Upper lobe of right lung (tissue), 1 donor: ENCODE measurements at regions not wholly inside any gene's neighbourhood (a gene's known extent, or its start where the extent isn't known, plus 50 kb on each side); places are given as distances from the start of the nearest gene placed in this dataset.

ENCODE experiments used
- ATAC-seq: fragments of 200-7000 bp; cut with Tn5 transposase; one replicate; pipeline ENCODE4 v1.9.1; 2020; ENCODE audit warnings: mild to moderate bottlenecking, moderate library complexity
- DNase-seq: peaks from one replicate; pipeline ENCODE4 v3.0.0-alpha.2; 2020
- H3K27ac ChIP-seq: fragments of 200-600 bp; one replicate; pipeline ENCODE4 v1.8.0; 2022
- H3K27me3 ChIP-seq: fragments of 200-600 bp; one replicate; pipeline ENCODE4 v1.8.0; 2022; ENCODE audit warnings: mild to moderate bottlenecking
- H3K36me3 ChIP-seq: fragments of 200-600 bp; one replicate; pipeline ENCODE4 v1.8.0; 2022
- H3K4me1 ChIP-seq: fragments of 200-600 bp; one replicate; pipeline ENCODE4 v1.8.0; 2022
- H3K4me3 ChIP-seq: fragments of 200-600 bp; one replicate; pipeline ENCODE4 v1.8.0; 2022; ENCODE audit warnings: mild to moderate bottlenecking
- H3K9me3 ChIP-seq: fragments of 200-600 bp; one replicate; pipeline ENCODE4 v1.8.0; 2022
- intact Hi-C: fragments of 100-400 bp; cut with DNase I; formaldehyde crosslinking; loops from one replicate; pipeline ENCODE4 v1.11.0; 2022
- TF ChIP-seq, protein P1 (sequence below): fragments of 200-600 bp; IDR thresholded peaks from one replicate; pipeline ENCODE4 v1.8.0; 2022; ENCODE audit warnings: antibody characterized with exemption
- donor health status: DM: no; HTN: yes; CAD: no; lungs with severe emphysema.

- ATAC-seq (no peak), DNase-seq (no peak)
- no peaks in the 10 kb centered on the region for H3K36me3 ChIP-seq
- H3K4me3 ChIP-seq: no peak overlapping the region
- intact Hi-C loops: no loop called here
- H3K27ac ChIP-seq: no peak overlapping the region
- H3K27me3 ChIP-seq: no peaks in the 10 kb centered on the region
- no peaks in the 10 kb centered on the region for H3K9me3 ChIP-seq
- H3K4me1 ChIP-seq: no peaks in the 10 kb centered on the region
- TF ChIP-seq, protein P1, sequence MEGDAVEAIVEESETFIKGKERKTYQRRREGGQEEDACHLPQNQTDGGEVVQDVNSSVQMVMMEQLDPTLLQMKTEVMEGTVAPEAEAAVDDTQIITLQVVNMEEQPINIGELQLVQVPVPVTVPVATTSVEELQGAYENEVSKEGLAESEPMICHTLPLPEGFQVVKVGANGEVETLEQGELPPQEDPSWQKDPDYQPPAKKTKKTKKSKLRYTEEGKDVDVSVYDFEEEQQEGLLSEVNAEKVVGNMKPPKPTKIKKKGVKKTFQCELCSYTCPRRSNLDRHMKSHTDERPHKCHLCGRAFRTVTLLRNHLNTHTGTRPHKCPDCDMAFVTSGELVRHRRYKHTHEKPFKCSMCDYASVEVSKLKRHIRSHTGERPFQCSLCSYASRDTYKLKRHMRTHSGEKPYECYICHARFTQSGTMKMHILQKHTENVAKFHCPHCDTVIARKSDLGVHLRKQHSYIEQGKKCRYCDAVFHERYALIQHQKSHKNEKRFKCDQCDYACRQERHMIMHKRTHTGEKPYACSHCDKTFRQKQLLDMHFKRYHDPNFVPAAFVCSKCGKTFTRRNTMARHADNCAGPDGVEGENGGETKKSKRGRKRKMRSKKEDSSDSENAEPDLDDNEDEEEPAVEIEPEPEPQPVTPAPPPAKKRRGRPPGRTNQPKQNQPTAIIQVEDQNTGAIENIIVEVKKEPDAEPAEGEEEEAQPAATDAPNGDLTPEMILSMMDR: no peak
These were observed 134.5 kb downstream of the UCHL1 start for GRCh38 chr4:41391271-41391670.

DNA sequence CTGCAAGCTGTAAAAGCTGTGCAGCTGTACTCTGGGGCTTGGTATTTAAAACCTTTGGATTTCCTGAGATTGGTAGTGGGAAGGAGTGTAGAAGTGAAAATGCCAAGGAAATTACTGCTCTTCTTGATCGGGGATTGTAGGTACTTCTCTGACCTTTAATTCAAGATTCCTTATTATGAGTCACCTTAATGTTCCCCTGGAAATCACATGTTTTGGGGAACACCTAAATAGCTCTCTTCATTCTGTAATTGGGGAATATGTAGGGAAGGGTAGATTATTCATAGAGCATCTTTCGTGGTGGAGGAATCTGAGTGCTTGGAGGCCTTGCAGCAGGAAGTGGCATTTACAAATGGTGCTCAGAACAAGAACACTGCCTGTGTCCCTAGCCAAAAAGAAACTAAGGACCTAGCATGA is 137.8 kb downstream of the UCHL1 start:
- TF ChIP-seq, protein P1: no peak
- H3K9me3 ChIP-seq: no peaks in the 10 kb centered on the region
- ATAC-seq (no peak), DNase-seq (no peak)
- no peak overlapping the region for H3K4me3 ChIP-seq
- no peaks in the 10 kb centered on the region for H3K27me3 ChIP-seq
- H3K4me1 ChIP-seq: no peaks in the 10 kb centered on the region
- intact Hi-C loops: no loop called here
- no peaks in the 10 kb centered on the region for H3K36me3 ChIP-seq
- H3K27ac ChIP-seq: no peak overlapping the region

GRCh38 chr4:41396214-41396613 is 139.5 kb downstream of the UCHL1 start:
- DNase-seq: no peak
- no peak overlapping the region for H3K27ac ChIP-seq
- H3K9me3 ChIP-seq: no peaks in the 10 kb centered on the region
- intact Hi-C loops: no loop called here
- H3K27me3 ChIP-seq: no peaks in the 10 kb centered on the region
- TF ChIP-seq, protein P1: no peak
- peaks cover 6% of the 10 kb centered on the region for H3K4me1 ChIP-seq
- no peak overlapping the region for H3K4me3 ChIP-seq
- ATAC-seq: no peak
- H3K36me3 ChIP-seq: no peaks in the 10 kb centered on the region

DNA sequence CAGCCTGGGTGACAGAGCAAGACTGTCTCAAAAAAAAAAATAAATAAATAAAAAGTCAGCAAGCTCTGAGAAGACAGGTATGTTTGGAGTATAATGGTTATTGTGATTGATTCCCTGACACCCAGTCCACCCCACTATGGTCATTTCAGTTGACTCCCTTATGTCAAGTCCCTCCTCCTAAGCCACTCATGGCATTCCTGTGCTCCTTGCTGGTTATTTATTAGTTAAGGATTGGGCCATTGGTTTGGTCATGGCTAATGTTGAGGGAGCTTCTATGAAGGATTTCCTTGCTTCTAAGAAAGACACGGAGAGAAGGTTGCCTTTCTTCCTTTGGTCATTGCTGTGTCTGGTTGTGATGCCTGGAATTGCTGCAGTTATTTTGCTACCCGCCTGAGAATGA is 140.1 kb downstream of the UCHL1 start:
- H3K9me3 ChIP-seq: no peaks in the 10 kb centered on the region
- peaks cover 6% of the 10 kb centered on the region for H3K4me1 ChIP-seq
- no peak overlapping the region for H3K27ac ChIP-seq
- no peaks in the 10 kb centered on the region for H3K36me3 ChIP-seq
- ATAC-seq (peak; percentile 53), DNase-seq (no peak)
- TF ChIP-seq, protein P1: no peak
- no peaks in the 10 kb centered on the region for H3K27me3 ChIP-seq
- H3K4me3 ChIP-seq: no peak overlapping the region
- intact Hi-C loops: no loop called here

- no peak for DNase-seq
- Histone ChIP-seq H3K4me3 (no peak overlapping the region), H3K4me1 (peaks cover 6% of the 10 kb centered on the region), H3K27ac (no peak overlapping the region), H3K9me3 (no peaks in the 10 kb centered on the region), H3K27me3 (no peaks in the 10 kb centered on the region), H3K36me3 (no peaks in the 10 kb centered on the region)
- TF ChIP-seq, protein P1: no peak
- ATAC-seq: no peak
- intact Hi-C loops: no loop called here
These were observed 138.7 kb upstream of the LIMCH1 start for GRCh38 chr4:41399231-41399630.

DNA sequence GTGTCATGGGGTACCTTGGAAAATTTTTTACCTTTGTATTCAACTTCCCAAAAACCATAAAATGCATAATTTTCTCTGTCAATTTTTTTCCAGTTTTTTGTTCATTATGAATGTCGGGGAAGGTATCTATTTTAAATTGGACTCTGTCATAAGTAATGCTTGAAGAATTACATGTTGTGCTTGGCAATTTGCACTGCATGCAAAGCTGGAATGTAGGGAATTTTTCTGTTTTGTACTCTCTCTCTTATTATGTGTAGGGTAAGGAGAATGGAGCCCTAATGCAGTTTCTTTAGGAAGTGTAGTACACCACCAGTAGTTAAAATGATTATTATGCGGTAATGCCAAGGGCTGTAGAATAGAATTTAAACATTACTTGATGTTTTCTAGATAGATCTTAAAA is 137.7 kb upstream of the LIMCH1 start:
- ATAC-seq: no peak
- intact Hi-C loops: no loop called here
- no peak for DNase-seq
- Histone ChIP-seq H3K36me3 (no peaks in the 10 kb centered on the region), H3K9me3 (no peaks in the 10 kb centered on the region), H3K27ac (no peak overlapping the region), H3K4me1 (peaks cover 6% of the 10 kb centered on the region), H3K27me3 (no peaks in the 10 kb centered on the region), H3K4me3 (no peak overlapping the region)
- TF ChIP-seq, protein P1: no peak
